ENCODE measurements at regions not wholly inside any gene's neighbourhood (a gene's known extent, or its start where the extent isn't known, plus 50 kb on each side); places are given as distances from the start of the nearest gene placed in this dataset.

- Histone ChIP-seq H4K20me1 (ENCODE audit: low read depth, low read length) (no peaks in the 10 kb centered on the region; the same call in 1 of the 2 replicates), H3K36me3 (ENCODE audit: low read length) (no peaks in the 10 kb centered on the region), H3K79me2 (ENCODE audit: insufficient read depth, low read length) (peaks cover 20% of the 10 kb centered on the region; the same call in 1 of the 2 replicates), H3F3A (ENCODE audit: insufficient read depth) (no peaks in the 10 kb centered on the region), H3K9me3 (ENCODE audit: insufficient read depth, low read length) (no peaks in the 10 kb centered on the region), H3K4me3 (ENCODE audit: insufficient read depth, low read length, poor library complexity, severe bottlenecking) (no peak overlapping the region), H3K27ac (ENCODE audit: low read depth, low read length) (no peak overlapping the region), H3K27me3 (ENCODE audit: low read length) (no peaks in the 10 kb centered on the region), H3K4me2 (ENCODE audit: low read depth, low read length, poor library complexity, severe bottlenecking) (no peak overlapping the region), H3K9ac (ENCODE audit: low read length) (no peak overlapping the region), H3K9me2 (replicated peaks; ENCODE audit: insufficient read depth, low read length) (no peaks in the 10 kb centered on the region), H2AFZ (ENCODE audit: low read depth, low read length, severe bottlenecking) (no peak overlapping the region)
- TF ChIP-seq CTCF (IDR thresholded peaks at IDR 0.05; ENCODE audit: insufficient read depth, low read length, poor library complexity, severe bottlenecking): no peak
- TF ChIP-seq EZH2phosphoT487 (conservative IDR thresholded peaks at IDR 0.05; ENCODE audit: low read length): no peak
These were observed 496.4 kb downstream of the PCNX1 start for GRCh38 chr14:71403656-71404055.

- Histone ChIP-seq H3K9me2 (replicated peaks; ENCODE audit: insufficient read depth, low read length) (no peaks in the 10 kb centered on the region), H3K27me3 (ENCODE audit: low read length) (no peaks in the 10 kb centered on the region), H3K4me2 (ENCODE audit: low read depth, low read length, poor library complexity, severe bottlenecking) (no peak overlapping the region), H4K20me1 (ENCODE audit: low read depth, low read length) (no peaks in the 10 kb centered on the region; the same call in 1 of the 2 replicates), H3K4me3 (ENCODE audit: insufficient read depth, low read length, poor library complexity, severe bottlenecking) (no peak overlapping the region), H2AFZ (ENCODE audit: low read depth, low read length, severe bottlenecking) (no peak overlapping the region), H3K9me3 (ENCODE audit: insufficient read depth, low read length) (no peaks in the 10 kb centered on the region), H3K36me3 (ENCODE audit: low read length) (no peaks in the 10 kb centered on the region), H3K9ac (ENCODE audit: low read length) (no peak overlapping the region), H3K79me2 (ENCODE audit: insufficient read depth, low read length) (peaks cover 12% of the 10 kb centered on the region; the same call in 1 of the 2 replicates), H3K27ac (ENCODE audit: low read depth, low read length) (no peak overlapping the region), H3F3A (ENCODE audit: insufficient read depth) (no peaks in the 10 kb centered on the region)
- no peak for TF ChIP-seq EZH2phosphoT487 (conservative IDR thresholded peaks at IDR 0.05; ENCODE audit: low read length)
- no peak for TF ChIP-seq CTCF (IDR thresholded peaks at IDR 0.05; ENCODE audit: insufficient read depth, low read length, poor library complexity, severe bottlenecking)
These were observed 498.4 kb downstream of the PCNX1 start for GRCh38 chr14:71405676-71406075.

- no peak for TF ChIP-seq EZH2phosphoT487 (conservative IDR thresholded peaks at IDR 0.05; ENCODE audit: low read length)
- TF ChIP-seq CTCF (IDR thresholded peaks at IDR 0.05; ENCODE audit: insufficient read depth, low read length, poor library complexity, severe bottlenecking): no peak
- Histone ChIP-seq H4K20me1 (ENCODE audit: low read depth, low read length) (no peaks in the 10 kb centered on the region; the same call in 1 of the 2 replicates), H3K9me3 (ENCODE audit: insufficient read depth, low read length) (no peaks in the 10 kb centered on the region), H3K9me2 (replicated peaks; ENCODE audit: insufficient read depth, low read length) (no peaks in the 10 kb centered on the region), H3K4me3 (ENCODE audit: insufficient read depth, low read length, poor library complexity, severe bottlenecking) (no peak overlapping the region), H3F3A (ENCODE audit: insufficient read depth) (no peaks in the 10 kb centered on the region), H3K79me2 (ENCODE audit: insufficient read depth, low read length) (0 out of 2 replicates have a peak, but pooled peaks cover 7% of the 10 kb centered on the region), H3K4me2 (ENCODE audit: low read depth, low read length, poor library complexity, severe bottlenecking) (no peak overlapping the region), H3K36me3 (ENCODE audit: low read length) (no peaks in the 10 kb centered on the region), H3K27me3 (ENCODE audit: low read length) (no peaks in the 10 kb centered on the region), H3K27ac (ENCODE audit: low read depth, low read length) (no peak overlapping the region), H2AFZ (ENCODE audit: low read depth, low read length, severe bottlenecking) (no peak overlapping the region), H3K9ac (ENCODE audit: low read length) (no peak overlapping the region)
These were observed 501.2 kb downstream of the PCNX1 start for GRCh38 chr14:71408362-71409030.

Data from SU-DHL-6 (cell line).